Eye (tissue), 1 donor: ENCODE measurements at regions not wholly inside any gene's neighbourhood (a gene's known extent, or its start where the extent isn't known, plus 50 kb on each side); places are given as distances from the start of the nearest gene placed in this dataset.
A peak's percentile ranks its signal among the peaks of the same experiment; 100 is the strongest.

Experiments used
- DNase-seq: peaks from one replicate; pipeline ENCODE4 v3.0.0-alpha.2; 2015

DNA sequence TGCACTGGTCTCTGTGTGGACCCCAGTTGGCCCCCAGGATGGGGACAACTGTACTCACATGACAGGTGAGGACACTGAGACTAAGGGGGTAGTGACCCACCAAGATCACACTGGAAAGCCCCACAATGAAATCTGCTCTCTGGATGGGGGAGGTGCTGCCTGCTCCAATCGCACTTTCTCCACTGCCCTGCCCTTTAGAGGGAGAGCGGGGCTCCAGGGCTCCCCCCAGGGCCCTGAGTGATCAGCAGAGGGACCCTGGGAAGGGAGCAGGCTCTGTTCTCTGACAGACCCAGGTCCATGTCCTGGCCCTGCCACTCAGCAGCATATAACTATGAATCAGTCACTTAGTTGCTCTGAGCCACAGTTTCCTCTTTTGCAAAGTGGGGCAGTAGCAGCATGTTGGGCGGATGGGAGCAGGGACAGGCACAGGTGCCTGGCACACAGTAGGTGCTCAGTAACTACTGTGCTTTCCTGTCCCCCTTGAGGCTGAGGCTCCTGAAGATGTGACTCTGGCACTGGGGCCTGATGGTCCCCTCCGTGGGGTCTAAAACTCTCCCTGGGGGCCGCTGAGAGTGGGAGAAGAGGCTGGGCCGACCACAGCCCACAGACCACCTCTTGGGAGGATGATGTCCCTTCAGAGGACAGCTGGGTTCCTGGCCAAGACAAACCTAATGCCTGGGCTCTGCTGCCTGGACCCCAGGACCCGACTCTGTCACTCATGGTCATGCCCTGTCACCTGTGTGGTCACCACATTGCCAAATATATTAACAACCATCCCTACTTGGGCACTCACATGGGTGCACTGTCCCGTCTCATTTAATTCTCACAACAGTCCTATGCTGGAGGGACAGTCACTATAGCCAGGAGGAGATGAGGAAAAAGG lies 222.7 kb downstream of the PTPRU start:
- no peak for DNase-seq

DNA sequence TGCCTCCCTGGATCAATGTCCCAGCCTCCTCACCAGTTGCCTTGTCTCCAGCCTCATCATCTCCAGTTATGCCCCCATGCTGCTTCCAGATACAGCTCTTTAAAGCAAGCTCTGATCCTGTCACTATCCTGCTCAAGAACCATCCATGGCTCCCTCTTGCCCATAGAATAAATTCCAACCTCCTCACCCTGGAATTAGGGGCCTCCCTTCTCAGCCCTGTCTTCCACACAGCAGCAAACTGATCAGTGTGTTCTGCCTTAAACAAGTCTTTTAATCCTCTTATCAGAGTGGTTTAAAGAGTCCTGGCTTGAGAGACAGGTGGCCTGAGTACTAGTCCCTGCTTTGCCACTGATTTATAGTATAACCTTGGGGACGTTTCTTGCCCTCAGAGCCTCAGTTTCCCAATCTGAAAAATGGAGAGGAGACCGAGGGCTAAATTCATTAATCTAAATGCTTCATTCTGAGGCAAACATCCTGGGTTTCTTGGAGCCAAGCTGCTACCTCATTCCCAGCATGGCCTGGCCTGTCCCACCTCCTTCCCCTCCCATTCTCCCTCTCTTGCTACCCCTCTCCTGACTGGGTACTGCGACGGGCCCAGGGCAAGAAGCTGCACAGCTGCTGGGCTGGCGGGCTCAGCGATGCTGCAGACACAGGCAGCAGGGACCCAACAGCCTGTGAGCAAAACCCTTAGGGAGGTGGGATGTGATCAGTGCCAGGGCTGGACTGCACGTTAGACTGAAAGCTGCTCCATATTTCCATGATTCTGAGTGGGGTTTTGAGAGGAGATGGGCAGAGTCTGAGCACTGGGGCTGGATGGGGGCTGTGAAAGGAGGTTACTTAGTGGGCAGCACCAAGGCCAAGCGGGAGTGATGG lies 221.4 kb downstream of the PTPRU start:
- no peak for DNase-seq

DNA sequence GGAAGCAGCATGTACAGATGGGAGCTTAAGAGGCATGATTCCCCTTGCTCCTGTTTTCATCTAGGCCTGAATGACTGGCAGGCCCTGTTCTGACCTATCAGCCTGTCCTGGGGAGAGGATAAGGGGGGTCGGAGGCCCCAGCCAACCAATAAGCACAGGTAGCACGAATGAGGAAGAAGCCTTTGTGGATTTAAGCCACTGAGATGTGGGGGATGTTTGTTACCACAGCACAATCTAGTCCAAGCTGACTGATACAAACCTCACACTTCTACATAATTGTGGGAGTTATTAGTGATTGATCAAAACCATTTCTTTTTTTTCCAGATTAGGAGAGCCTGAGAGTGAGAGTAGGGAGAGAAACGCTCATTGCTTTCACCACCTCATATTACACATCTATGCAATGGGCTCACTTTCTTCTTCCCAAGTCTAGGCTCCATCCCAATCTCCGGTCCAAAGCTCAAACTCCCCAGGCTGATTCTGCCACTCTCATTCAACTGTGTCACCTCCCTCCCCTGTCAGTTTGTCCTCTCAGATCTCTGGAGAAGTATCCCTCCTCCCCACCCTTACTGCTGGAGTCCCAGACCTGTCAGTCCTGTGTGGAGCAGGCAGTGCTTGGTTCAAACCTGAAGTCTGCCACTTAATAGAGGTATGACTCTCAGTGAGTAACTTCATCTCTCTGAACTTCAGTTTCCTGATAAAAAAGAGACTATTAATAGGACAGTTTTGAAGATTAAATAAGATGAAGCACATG lies 220.5 kb downstream of the PTPRU start:
- DNase-seq: no peak

DNA sequence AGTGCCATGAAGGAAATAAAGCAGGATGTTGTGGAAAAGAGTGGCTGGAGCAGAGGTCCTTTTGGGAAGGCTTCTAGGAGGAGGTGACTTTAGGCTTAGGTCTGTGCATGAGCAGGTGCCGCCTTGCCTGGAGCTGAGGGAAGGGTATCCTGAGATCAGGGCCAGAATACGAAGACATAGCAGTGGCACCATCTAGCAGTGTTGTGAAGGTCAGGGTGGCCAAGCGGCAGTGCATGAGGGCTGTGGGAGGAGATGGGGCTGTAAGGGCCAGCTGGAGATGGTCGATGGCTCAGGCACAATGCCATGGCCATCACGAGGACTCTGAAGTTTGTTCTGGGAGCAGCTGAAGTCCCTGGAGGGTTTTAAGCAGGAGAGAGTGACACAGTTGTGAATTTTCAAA lies 219.5 kb downstream of the PTPRU start:
- DNase-seq: no peak

DNA sequence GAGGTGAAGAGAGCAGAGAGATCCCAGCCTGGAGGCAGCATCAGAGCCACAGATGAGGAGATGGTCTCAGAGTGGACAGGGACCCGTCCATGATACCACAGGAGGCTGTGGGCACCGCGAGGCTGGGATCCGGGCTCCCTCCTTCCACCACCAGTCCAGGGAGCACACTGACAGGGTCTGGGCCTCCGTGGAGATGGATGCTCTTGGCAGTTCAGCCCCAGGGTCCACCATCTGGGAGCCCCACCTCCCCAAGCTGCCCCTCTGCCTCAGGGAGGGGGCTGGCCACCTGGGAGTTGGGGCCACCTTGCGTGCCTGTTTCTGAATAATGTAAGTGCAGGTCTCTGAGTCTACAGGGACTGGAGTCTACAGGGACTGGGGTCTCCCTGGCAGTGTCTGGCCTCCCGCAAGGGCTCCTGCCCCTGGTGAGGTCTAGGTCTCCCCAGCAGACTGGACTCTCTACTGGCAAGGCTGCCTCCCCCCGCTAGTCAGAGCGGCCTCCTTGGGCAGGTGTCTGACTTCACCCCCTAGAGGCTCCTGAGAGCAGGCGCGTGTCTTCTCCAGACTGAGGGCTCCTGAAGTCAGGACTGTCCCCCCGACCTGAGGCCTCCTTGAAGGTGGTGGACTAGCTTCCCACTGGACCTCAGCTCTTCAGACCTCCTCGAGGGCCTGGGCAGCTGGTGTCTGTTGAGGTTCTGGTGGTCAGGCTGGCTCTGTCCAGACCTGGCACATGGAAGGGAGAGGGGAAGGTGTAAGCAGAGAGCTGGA lies 218.5 kb downstream of the PTPRU start:
- DNase-seq: no peak

DNA sequence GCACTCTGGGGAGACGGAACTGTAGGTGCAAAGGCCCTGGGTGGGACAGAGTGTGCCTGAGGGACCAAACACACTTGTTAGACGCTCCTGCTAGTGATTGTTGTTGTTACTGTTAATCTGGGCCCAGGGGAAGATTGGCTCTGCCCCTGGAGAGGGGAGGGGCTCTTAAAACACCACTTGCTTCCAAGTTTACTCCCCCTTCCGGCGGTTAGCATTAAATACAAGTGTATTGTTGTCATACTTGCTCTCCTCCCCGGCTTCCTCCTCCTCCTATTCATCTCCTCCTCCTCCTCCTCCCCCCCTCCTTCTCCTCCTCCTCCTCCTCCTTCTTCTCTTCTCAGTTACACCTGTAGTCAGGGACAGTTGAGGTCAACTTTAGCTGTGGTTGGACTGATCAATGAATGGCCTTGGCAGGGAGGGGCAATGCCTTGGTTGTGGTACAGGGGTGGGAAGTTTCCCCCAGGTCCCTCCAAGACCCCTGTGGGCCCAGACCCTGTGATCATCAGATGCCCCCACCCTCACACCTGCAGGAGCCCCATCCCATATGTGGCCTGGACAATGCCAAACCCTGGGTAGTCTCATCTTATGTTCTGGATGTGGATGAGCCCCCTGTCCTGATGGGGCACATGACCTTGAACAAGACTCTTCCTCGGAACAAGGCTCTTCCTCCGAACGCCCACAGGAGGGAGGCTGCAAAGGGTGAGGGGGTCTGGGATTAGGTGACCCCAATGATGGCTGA lies 217.3 kb downstream of the PTPRU start:
- peak; percentile 74 for DNase-seq

DNA sequence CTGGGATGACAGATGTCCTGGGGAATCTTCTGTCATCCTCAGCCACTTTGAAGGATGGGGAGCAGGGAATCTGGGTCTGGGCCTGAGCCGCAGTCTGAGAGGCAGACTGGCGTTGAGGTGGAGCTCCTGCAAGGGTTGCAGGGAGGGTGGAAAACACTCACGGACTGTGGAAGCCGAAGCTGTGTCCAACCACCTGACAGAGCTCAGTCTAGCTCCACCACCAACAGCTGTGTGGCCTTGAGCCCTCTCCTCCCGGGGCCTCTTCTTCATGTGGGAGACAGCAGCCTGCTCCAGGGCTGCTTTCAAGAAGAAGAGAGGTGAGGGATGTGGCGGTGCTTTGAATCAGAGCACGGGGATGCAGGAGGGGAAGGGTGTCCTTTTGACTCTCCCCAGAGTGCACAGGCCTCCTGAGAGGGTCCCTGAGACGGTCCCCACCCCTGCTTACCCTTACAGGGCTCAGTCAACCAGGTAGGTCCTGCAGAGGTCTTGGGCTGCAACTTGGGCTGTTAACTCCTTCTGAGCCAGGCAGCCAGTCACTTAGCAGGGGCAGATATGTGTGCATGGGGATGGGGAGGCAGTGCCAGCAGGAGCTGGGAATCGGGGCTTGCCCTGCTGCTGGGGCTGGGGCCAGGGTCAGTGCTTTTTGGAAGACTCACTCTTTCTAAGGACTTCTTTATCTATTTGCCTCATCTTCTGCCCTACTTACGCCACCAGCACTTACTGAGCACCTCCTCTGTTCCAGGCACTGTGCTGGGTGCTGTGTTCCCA lies 216.3 kb downstream of the PTPRU start:
- DNase-seq: no peak

DNA sequence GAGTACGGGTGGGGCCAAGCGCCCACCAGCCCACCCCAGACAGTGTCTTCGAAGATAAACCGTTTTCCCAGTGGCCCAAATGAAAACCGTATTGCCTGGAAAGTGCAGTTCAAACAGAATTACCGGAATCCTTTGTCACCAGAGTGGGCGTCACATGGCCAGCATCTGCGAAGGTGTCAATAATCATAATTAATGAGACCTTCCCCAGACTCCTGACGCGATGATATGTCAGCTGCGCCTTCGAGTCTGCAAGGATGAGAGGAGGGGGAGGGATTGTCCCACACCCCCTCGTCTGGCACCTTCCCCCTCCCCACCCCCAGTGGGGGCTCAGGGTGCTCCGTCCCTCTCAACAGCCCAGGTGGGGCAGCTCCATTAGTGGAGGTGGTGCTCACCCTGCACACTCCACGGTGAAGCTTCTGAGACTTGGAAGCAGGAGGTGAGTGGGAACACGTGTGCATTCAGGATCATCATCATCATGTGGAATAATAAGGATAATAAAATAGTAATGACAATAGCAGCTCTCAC lies 215.1 kb downstream of the PTPRU start:
- no peak for DNase-seq

DNA sequence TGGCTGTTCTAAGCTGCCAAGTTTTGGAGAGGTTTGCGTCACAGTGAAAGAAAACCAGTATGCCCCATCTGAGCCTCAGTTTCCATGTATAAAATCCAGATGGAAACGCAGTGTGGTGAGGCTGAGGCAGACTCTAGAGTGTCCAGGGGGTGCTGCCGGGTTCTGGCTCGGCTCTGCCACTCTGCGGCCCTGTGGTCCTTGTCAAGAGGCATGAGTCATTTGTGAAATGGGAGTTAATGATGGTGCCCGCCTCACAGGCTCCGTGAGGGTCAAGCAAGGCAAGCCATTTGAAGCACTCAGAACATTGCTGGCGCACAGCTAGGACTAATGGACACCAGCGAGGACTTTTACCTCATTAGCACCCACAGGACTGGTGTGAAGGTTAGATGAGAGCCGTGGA lies 214.3 kb downstream of the PTPRU start:
- DNase-seq: no peak

DNA sequence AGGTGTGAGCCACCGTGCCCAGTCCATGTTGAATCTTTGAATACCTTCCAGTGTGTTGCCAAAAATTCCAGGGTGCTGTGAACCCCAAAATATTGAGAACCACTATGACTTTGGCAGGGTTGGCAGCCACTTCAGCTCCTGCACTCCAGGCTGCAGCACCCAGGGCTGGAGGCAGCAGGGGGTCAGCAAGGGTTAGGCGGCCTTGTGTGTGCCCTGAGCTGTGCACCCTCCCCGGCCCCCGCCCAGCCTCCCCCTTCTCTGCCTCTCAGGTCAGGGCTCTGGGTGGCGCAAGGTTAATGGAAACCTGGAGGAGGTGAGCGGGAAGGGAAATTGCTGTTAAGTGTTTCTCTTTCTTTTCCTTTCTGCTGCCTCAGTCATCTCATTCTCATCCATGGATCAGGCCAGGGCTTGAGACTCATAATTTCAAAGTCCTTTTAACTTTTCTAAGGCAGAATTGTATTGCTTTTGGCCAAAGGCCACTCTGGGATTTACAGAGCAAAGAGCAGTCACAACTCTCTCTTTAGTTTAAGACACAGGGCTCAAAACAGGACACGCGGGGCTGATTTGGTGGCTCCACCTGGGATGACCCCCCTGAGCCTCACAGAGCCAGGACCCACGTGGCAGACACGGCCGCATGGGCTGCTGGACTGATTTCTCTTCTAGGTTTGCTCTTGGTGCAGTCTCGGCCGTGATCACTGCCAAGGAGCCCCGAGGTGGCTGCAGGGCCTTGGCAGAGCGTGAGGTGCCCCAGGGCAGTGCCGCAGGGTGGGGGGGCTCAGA lies 212.3 kb downstream of the PTPRU start:
- no peak for DNase-seq

DNA sequence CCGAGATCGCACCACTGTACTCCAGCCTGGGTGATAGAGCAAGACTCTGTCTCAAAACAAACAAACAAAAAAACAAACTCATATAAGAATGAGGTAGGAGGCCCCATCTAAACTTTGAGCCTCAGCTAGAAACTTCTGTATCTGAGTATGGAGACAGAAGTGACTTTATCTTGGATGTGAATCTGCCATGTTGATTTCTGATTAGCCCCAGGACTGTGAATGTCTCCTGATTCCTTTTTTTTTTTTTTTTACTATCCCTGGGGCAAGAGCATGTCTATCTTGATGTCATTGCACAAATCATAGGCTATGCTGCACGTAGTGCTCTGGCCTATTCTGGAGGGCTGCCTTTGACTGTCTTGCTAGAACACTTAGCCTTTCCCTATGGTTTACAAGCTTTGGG lies 211.0 kb downstream of the PTPRU start:
- DNase-seq: no peak

DNA sequence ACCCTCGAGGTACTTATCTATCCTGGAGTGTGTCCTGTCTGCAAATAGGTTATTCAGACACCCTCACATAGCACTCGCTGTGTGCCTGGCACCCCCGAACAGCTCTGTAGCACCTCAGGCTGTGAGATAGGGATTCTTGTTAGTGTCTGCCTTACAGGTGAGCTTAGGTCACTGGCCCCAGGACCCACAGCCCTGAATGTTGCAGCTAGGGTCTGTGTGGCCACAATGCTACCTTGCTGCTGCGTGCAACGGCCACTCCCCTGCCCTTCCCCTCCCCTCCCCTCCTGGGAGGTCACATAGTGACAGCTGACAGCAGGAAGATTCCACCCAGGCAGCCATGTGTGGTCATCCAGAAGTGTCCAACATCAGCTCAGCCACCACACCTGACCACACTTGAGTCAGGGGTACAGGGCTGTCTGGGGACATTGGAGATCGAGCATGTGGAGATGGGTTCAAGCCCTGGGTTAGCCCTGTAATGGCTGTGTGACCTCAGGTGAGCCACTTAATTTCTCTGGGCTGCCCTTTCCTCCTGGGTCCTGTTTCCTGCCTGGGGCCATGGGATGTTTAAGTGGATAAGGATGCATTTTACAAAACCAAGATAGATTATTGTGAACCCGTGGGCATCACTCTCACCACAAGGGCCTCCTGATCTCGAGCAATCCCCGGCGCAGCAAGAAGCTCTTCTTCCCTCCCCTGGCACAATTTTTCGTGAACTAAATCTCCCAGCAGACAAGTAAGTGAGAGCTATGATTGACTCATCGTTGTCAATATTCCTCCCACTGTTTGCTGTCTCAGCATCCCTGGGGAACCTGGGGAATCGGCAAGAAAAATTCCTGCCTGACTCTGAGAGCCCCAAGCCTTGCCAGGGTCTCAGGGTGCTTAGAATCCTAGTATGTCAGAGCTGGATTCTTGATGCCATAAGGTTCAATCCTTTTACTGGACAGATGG lies 208.7 kb downstream of the PTPRU start:
- DNase-seq: no peak

DNA sequence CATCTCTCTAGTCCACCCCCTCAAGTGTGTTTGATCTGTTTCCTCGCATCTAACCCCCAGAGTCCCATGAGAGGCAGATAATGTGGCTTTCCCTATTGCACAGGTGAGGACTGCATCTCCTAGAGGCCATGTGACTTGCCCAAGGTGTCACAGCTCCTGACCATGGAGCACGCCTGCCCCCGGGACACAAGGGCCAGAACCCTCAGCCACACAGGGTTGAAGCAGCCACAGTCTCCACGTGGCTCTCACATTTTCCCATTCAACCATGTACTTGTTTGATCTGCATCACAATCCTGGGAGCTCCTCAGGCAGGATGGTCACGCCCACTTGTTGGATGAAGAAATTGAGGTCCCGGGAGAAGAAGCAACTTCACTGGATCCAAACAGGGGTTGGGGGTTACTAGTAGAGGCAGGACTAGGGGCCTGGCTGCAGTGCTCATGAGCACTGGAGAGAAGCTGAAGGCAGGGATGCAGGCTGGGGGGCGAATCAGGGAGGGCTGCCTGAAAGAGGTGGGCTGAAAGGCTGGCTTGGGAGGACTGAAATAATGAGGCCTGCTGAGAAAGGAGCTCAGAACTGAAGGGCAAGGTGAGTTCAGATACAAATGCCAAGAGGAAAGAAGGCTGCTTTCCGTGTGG lies 207.9 kb downstream of the PTPRU start:
- no peak for DNase-seq

DNA sequence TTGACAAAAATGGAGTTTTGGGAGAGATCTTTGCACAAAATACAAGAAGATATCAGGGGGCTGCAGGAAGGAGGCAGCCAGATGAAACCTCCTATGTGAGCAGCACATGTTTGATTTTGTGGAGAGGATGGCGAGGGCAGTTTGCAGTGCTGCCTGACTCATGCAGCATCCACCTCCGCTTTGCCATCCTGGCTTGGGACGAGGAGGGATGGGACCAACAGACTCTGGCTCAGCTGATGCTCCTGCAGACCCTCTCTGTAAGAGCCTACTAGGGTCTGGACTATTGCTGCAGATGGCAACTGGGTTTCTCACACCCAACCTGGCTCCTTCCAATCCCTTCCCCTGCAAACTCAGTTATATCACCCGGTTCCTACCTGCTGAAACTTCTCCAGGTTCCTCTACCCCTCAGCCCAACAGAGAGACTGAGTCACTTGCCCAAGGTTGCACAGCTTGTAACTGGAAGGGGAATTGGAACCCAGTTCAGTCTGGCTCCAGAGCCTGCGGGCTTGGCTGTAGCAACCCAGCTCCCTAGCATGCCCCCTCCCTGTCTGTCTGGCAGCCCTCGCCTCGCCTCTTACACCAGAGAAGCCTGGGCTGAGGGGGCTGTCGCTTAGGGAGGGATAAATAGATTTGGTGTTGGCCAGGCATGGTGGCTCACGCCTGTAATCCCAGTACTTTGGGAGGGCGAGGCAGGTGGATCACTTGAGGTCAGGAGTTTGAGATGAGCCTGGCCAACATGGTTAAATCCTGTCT lies 205.8 kb downstream of the PTPRU start:
- DNase-seq: no peak

DNA sequence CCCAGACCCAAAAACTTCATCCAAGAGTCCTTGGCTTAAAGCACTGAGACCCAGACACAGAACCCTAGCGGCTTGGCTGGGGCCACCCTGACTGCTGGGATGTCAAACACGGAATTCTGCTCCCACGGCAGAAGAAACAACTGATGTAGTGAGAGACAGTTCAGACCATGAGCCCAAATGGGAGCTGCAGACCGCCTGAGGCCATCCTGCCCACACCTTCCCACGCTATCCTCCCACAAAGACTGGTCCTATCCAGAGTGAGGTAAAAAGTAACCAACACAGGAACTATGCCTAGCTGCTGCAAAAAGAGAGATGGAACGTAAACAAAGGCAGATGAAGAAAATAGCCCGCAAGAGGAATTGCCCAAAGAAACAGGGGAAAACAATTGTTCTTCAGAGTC lies 203.3 kb downstream of the PTPRU start:
- DNase-seq: no peak

DNA sequence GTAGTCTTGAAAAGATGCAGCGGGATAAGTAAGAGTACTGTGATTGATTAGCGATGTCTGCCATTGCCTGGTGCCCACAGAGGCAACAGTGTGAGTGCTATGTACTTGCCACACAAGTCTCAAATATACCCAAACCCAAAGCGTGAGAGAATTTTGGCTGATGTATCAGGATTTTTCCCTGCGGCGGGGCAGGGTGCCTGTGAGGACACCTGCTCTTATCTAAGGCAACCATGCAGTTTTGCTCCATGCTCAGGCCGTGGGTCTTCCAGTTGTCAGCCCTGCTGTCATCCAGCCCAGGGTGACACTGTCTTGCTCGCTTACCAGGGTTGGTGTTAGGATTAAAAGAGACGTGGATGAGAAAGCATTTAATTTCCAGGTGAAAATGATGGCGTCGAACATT lies 202.7 kb downstream of the PTPRU start:
- DNase-seq: no peak

DNA sequence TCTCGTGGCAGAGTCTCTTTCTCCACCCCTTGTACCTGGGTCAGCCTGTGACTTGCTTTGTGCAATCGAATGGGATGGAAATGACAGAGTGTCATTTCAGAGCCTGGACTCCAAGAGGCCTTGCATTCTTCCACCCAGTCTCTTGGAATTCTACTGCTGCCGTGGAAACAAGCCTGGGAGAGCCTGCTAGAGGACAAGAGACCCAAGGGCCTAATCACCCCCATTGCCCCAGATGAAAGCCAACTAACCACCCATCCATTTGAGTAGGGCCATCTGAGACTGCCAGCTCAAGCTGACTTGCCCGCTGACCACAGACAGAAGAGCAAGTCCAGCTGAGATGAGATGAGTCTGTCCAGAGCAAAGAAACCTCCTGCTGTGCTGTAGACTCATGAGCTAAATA lies 201.6 kb downstream of the PTPRU start:
- DNase-seq: no peak
